ENCODE measurements at regions not wholly inside any gene's neighbourhood (a gene's known extent, or its start where the extent isn't known, plus 50 kb on each side); places are given as distances from the start of the nearest gene placed in this dataset.

DNA sequence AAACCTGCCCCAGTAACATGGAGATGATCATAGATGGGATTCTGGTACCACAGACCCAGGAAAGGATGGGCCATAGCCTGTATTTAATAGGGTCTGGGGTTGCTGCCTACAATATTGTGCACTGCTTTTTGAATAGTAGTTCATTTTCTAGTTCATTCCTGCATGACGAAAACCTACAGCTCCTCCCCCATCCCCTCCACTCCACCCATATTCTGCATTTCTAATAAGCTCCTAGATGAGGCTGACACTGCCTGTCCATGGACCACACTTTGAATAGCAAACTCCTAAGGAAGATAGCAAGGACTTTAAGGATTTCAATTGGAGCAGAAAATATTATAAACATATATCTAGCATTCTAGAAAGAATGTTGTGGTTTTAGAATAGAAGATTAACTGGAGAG, 75.5 kb downstream of the ISOC1 start:
- no peak for TF ChIP-seq POLR2A (IDR thresholded peaks at IDR 0.05; ENCODE audit: low read depth, low read length)
- no peak for TF ChIP-seq EZH2 (IDR thresholded peaks at IDR 0.05; ENCODE audit: borderline replicate concordance, low read depth, low read length, severe bottlenecking)
